ENCODE measurements at regions not wholly inside any gene's neighbourhood (a gene's known extent, or its start where the extent isn't known, plus 50 kb on each side); places are given as distances from the start of the nearest gene placed in this dataset.

DNA sequence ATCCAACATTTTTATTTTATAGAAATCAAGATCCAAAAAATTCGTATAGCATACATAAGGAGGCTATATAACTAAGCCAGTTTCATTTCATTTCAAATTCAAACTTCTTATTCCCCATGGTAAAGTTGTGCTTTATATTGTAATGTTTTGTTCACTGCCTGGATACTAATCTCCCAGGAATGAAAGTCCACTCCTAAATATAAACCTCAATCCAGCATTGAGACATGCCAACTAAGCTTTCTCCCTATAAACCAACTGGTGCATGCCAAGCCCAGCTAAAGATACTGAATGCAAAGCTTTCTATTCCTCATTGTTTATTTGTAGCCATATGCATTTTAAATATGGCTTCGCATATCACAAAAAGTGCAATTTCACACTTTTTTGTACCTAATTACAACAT, 63.8 kb upstream of the INPP4B start:
- no peak overlapping the region for H3K27ac Mint-ChIP-seq
- peaks cover 2 to 9% (median 5%) of the 10 kb centered on the region in 7 donors for H3K9me3 Mint-ChIP-seq
- no peak for DNase-seq
- Histone ChIP-seq H3K9ac (ENCODE audit: insufficient read depth, low read length, poor library complexity, severe bottlenecking) (no peak overlapping the region), H3K4me3 (replicated peaks in 1 of 3; ENCODE audit: low read depth in 2 of 3, low read length in 3 of 3) (no peak overlapping the region), H2AFZ (ENCODE audit: insufficient read depth, low read depth, low read length, poor library complexity, severe bottlenecking) (no peak overlapping the region), H3K36me3 (replicated peaks in 1 of 2; ENCODE audit: control insufficient read depth in 1 of 2, insufficient read depth in 2 of 2, low read length in 2 of 2) (no peaks in the 10 kb centered on the region), H3K4me2 (replicated peaks; ENCODE audit: extremely low read depth, low read length, poor library complexity, severe bottlenecking) (no peak overlapping the region), H3K27me3 (ENCODE audit: control insufficient read depth in 2 of 2, insufficient read depth in 2 of 2, low read length in 2 of 2) (no peaks in the 10 kb centered on the region), H3K79me2 (ENCODE audit: insufficient read depth, low read length) (no peaks in the 10 kb centered on the region), H4K20me1 (ENCODE audit: insufficient read depth, low read length) (no peaks in the 10 kb centered on the region), H3K27ac (ENCODE audit: low read depth in 1 of 2, low read length in 2 of 2) (no peak overlapping the region), H3K4me1 (ENCODE audit: control insufficient read depth in 1 of 2, insufficient read depth in 2 of 2, low read length in 2 of 2) (no peaks in the 10 kb centered on the region), H3K9me3 (replicated peaks in 1 of 2; ENCODE audit: control insufficient read depth in 1 of 2, insufficient read depth in 1 of 2, low read length in 2 of 2) (no peaks in the 10 kb centered on the region)
- intact Hi-C loops (cut with micrococcal nuclease): no loop called here
- H3K4me3 Mint-ChIP-seq: no peak overlapping the region
- H3K27me3 Mint-ChIP-seq (ENCODE audit: low read depth in 3 of 3): peaks cover 0 to 4% (median 0%) of the 10 kb centered on the region in 3 donors
- TF ChIP-seq, protein P1, sequence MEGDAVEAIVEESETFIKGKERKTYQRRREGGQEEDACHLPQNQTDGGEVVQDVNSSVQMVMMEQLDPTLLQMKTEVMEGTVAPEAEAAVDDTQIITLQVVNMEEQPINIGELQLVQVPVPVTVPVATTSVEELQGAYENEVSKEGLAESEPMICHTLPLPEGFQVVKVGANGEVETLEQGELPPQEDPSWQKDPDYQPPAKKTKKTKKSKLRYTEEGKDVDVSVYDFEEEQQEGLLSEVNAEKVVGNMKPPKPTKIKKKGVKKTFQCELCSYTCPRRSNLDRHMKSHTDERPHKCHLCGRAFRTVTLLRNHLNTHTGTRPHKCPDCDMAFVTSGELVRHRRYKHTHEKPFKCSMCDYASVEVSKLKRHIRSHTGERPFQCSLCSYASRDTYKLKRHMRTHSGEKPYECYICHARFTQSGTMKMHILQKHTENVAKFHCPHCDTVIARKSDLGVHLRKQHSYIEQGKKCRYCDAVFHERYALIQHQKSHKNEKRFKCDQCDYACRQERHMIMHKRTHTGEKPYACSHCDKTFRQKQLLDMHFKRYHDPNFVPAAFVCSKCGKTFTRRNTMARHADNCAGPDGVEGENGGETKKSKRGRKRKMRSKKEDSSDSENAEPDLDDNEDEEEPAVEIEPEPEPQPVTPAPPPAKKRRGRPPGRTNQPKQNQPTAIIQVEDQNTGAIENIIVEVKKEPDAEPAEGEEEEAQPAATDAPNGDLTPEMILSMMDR (IDR thresholded peaks at IDR 0.05): no peak
- no peaks in the 10 kb centered on the region for H3K36me3 Mint-ChIP-seq
- WGBS (ENCODE audit: insufficient coverage): 100% methylated on average over 1 of the region's 2 CpGs
- H3K4me1 Mint-ChIP-seq: no peaks in the 10 kb centered on the region

DNA sequence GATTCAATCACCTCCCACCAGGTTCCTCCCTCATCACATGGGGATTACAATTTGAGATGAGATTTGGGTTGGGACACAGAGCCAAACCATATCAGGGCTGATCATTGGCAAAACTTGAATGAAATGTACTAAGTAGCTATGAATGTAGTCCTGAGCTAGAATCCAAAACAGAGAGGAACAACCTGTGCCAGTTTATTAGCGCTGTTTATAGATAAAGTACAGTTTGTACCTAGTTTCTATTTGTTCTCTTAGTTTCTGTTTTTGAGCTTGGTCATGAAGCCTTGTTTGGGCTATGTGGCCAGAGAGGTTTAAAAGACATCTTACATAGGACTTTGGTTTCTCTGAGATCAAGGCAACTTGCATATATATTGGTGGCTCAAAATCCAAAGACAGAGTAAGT, 66.9 kb upstream of the INPP4B start:
- H3K4me3 ChIP-seq (replicated peaks in 1 of 3; ENCODE audit: low read depth in 2 of 3, low read length in 3 of 3): no peak overlapping the region
- H3K4me1 Mint-ChIP-seq: no peaks in the 10 kb centered on the region
- intact Hi-C loops (cut with micrococcal nuclease): no loop called here
- no peaks in the 10 kb centered on the region for H3K27me3 ChIP-seq (ENCODE audit: control insufficient read depth in 2 of 2, insufficient read depth in 2 of 2, low read length in 2 of 2)
- no peak overlapping the region for H3K9ac ChIP-seq (ENCODE audit: insufficient read depth, low read length, poor library complexity, severe bottlenecking)
- H3K36me3 Mint-ChIP-seq: no peaks in the 10 kb centered on the region
- no peak overlapping the region for H3K27ac Mint-ChIP-seq
- H3K79me2 ChIP-seq (ENCODE audit: insufficient read depth, low read length): no peaks in the 10 kb centered on the region
- TF ChIP-seq, protein P1 (IDR thresholded peaks at IDR 0.05): no peak
- H3K9me3 Mint-ChIP-seq: peaks cover 0 to 4% (median 2%) of the 10 kb centered on the region in 7 donors
- H3K27ac ChIP-seq (ENCODE audit: low read depth in 1 of 2, low read length in 2 of 2): no peak overlapping the region
- H4K20me1 ChIP-seq (ENCODE audit: insufficient read depth, low read length): no peaks in the 10 kb centered on the region
- WGBS (ENCODE audit: insufficient coverage): 100% methylated on average over 1 of the region's 1 CpG
- no peak for DNase-seq
- H3K9me3 ChIP-seq (replicated peaks in 1 of 2; ENCODE audit: control insufficient read depth in 1 of 2, insufficient read depth in 1 of 2, low read length in 2 of 2): no peaks in the 10 kb centered on the region
- no peak overlapping the region for H2AFZ ChIP-seq (ENCODE audit: insufficient read depth, low read depth, low read length, poor library complexity, severe bottlenecking)
- no peaks in the 10 kb centered on the region for H3K36me3 ChIP-seq (replicated peaks in 1 of 2; ENCODE audit: control insufficient read depth in 1 of 2, insufficient read depth in 2 of 2, low read length in 2 of 2)
- H3K27me3 Mint-ChIP-seq (ENCODE audit: low read depth in 3 of 3): no peaks in the 10 kb centered on the region
- H3K4me3 Mint-ChIP-seq: no peak overlapping the region
- H3K4me2 ChIP-seq (replicated peaks; ENCODE audit: extremely low read depth, low read length, poor library complexity, severe bottlenecking): no peak overlapping the region
- no peaks in the 10 kb centered on the region for H3K4me1 ChIP-seq (ENCODE audit: control insufficient read depth in 1 of 2, insufficient read depth in 2 of 2, low read length in 2 of 2)
